MG63 (cell line): ENCODE measurements at regions not wholly inside any gene's neighbourhood (a gene's known extent, or its start where the extent isn't known, plus 50 kb on each side); places are given as distances from the start of the nearest gene placed in this dataset.

Experiments
- DNase-seq: peaks from one replicate; pipeline ENCODE4 v3.0.0-alpha.2; 2020
- H3K27me3 ChIP-seq: fragments of 250-450 bp; sonication (Bioruptor Pico); 2 replicates; pipeline ENCODE4 v1.5.1; 2020; ENCODE audit warnings: mild to moderate bottlenecking, moderate library complexity
- H3K36me3 ChIP-seq: fragments of 250-450 bp; sonication (Bioruptor Pico); 2 replicates; pipeline ENCODE4 v1.5.1; 2020; ENCODE audit warnings: mild to moderate bottlenecking, moderate library complexity
- H3K4me3 ChIP-seq: fragments of 250-450 bp; sonication (Bioruptor Pico); 2 replicates; pipeline ENCODE4 v1.5.1; 2020; ENCODE audit warnings: mild to moderate bottlenecking, moderate library complexity
- H3K9me3 ChIP-seq: fragments of 250-450 bp; sonication (Bioruptor Pico); 2 replicates; pipeline ENCODE4 v1.5.1; 2020; ENCODE audit warnings: mild to moderate bottlenecking, moderate library complexity

DNA sequence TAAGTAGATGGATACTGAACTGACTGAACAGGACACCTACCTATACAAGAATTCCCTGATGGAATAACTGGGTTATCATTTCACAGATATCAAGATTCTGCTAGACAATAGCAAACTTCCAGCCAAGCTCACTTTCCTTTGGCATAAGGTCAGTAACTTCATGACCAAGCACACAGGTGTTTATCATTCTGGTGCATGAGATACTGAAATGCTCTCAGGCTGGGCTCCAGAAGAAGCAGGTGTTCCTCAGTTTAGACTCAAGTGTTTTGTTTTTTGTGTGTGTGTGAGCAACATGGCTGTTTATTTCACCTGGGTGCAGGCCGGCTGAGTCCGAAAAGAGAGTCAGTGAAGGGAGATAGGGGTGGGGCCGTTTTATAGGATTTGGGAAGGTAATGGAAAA lies 201.5 kb upstream of the SPOCK3 start:
- Histone ChIP-seq H3K4me3 (no peak overlapping the region), H3K27me3 (no peaks in the 10 kb centered on the region), H3K9me3 (no peaks in the 10 kb centered on the region), H3K36me3 (no peaks in the 10 kb centered on the region)
- DNase-seq = no peak

- no peak overlapping the region for H3K4me3 ChIP-seq
- H3K27me3 ChIP-seq = no peaks in the 10 kb centered on the region
- H3K9me3 ChIP-seq = no peaks in the 10 kb centered on the region
- DNase-seq = no peak
- no peaks in the 10 kb centered on the region for H3K36me3 ChIP-seq
These were observed 209.5 kb upstream of the SPOCK3 start for GRCh38 chr4:167443841-167444240.

- Histone ChIP-seq H3K9me3 (no peaks in the 10 kb centered on the region), H3K4me3 (no peak overlapping the region), H3K27me3 (no peaks in the 10 kb centered on the region), H3K36me3 (no peaks in the 10 kb centered on the region)
- no peak for DNase-seq
These were observed 218.7 kb upstream of the SPOCK3 start for GRCh38 chr4:167452922-167453430.

GRCh38 chr4:167456619-167457018 lies 222.3 kb upstream of the SPOCK3 start:
- no peak overlapping the region for H3K4me3 ChIP-seq
- no peaks in the 10 kb centered on the region for H3K36me3 ChIP-seq
- DNase-seq = no peak
- H3K9me3 ChIP-seq = no peaks in the 10 kb centered on the region
- H3K27me3 ChIP-seq = no peaks in the 10 kb centered on the region

- no peak for DNase-seq
- no peaks in the 10 kb centered on the region for H3K36me3 ChIP-seq
These were observed 235.1 kb upstream of the SPOCK3 start for GRCh38 chr4:167469436-167469835.

DNA sequence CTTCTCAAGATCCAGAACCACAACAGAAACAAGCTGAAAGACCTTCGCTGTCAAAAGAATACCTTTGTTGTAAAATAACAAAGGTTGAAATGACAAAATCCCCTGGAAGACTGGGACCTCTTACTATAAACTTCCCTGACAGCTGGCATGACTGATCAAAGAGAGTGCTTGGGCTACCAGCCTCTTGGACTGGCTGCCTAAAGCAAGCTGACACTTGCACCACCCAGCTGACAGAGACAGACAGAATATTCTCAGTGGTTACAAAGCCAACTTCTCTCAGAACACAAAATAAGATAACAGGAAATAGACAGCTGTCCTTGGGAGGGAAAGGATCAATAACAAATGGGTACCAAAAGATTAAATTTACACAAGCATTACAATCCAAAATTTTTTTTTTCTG lies 241.7 kb upstream of the SPOCK3 start:
- no peaks in the 10 kb centered on the region for H3K27me3 ChIP-seq
- DNase-seq = no peak
- H3K36me3 ChIP-seq = no peaks in the 10 kb centered on the region
- no peaks in the 10 kb centered on the region for H3K9me3 ChIP-seq
- no peak overlapping the region for H3K4me3 ChIP-seq

More at GRCh38 chr4:167469436-167469835, 235.1 kb upstream of the SPOCK3 start:
- Histone ChIP-seq H3K9me3 (no peaks in the 10 kb centered on the region), H3K4me3 (no peak overlapping the region), H3K27me3 (no peaks in the 10 kb centered on the region)

DNA sequence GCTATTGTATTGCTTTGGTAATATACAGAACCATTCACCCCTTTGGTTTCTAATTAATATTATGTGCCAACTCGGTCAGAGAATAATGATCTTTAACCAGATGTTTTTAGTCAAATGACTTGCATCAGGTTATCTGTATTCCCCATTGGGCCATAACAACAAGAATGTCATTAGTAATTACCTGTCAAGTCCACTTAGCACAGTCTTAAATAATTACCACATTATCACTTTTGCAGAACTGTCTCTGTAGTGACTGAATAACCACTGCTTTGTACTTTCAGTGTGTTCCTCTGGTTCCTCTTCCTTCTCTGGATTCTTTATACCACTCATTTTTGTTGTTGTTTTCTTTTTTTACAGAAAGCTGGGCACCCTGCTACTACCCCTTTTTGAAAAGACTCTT lies 257.7 kb upstream of the SPOCK3 start:
- DNase-seq = no peak
- Histone ChIP-seq H3K36me3 (no peaks in the 10 kb centered on the region), H3K9me3 (no peaks in the 10 kb centered on the region), H3K27me3 (no peaks in the 10 kb centered on the region; the same call in 1 of the 2 replicates), H3K4me3 (no peak overlapping the region)

DNA sequence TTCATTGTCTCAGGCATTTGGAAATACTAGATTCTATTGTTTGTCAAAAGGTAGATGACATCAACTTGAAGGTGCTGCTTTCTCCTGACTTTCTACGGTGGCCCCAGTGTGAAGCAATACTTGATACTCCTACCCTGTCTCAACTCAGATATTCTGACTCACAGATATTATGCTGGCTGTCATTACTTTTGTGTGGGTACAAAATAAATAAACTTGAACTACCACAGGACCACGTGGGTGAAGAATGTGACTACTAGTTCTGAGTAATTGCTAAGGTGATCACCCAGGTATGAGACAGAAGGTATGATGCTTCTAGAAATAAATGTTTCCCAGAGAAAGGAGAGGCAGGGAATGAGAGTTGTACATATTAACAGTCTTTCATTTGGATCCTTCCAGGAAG lies 275.3 kb upstream of the SPOCK3 start:
- DNase-seq = no peak
- no peaks in the 10 kb centered on the region for H3K27me3 ChIP-seq
- H3K36me3 ChIP-seq = no peaks in the 10 kb centered on the region
- H3K4me3 ChIP-seq = no peak overlapping the region
- H3K9me3 ChIP-seq = no peaks in the 10 kb centered on the region

- Histone ChIP-seq H3K27me3 (no peaks in the 10 kb centered on the region), H3K9me3 (no peaks in the 10 kb centered on the region), H3K36me3 (no peaks in the 10 kb centered on the region), H3K4me3 (no peak overlapping the region)
- DNase-seq = no peak
These were observed 289.8 kb upstream of the SPOCK3 start for GRCh38 chr4:167524091-167524490.

- Histone ChIP-seq H3K36me3 (no peaks in the 10 kb centered on the region), H3K27me3 (no peaks in the 10 kb centered on the region), H3K4me3 (no peak overlapping the region), H3K9me3 (no peaks in the 10 kb centered on the region; the same call in 1 of the 2 replicates)
- DNase-seq = no peak
These were observed 303.5 kb upstream of the SPOCK3 start for GRCh38 chr4:167537761-167538160.

DNA sequence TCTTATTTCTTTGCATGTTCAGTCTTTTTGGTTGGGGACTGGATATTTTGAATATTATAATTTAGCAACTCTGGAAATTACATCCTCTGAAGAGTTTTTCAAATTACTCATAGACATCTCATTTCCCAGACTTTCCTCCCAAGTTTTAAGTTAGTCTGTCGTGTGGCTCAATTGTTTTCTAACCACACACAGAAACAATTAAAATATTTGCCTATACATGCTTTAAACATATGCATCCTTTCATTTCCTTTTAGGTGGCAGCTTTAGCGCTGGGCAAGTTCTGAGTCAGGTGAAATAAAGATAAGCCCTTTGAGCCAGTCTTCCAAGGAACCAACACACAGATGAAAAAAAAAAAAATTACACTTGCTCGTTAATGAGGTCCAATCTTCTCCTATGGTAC lies 307.0 kb upstream of the SPOCK3 start:
- DNase-seq = no peak
- Histone ChIP-seq H3K4me3 (no peak overlapping the region), H3K9me3 (no peaks in the 10 kb centered on the region), H3K36me3 (no peaks in the 10 kb centered on the region), H3K27me3 (no peaks in the 10 kb centered on the region)

GRCh38 chr4:167544391-167544790 lies 310.1 kb upstream of the SPOCK3 start:
- DNase-seq = no peak
- no peaks in the 10 kb centered on the region for H3K36me3 ChIP-seq
- H3K9me3 ChIP-seq = no peaks in the 10 kb centered on the region
- no peaks in the 10 kb centered on the region for H3K27me3 ChIP-seq
- no peak overlapping the region for H3K4me3 ChIP-seq

- H3K27me3 ChIP-seq = no peaks in the 10 kb centered on the region
- H3K9me3 ChIP-seq = no peaks in the 10 kb centered on the region
- no peak for DNase-seq
- no peak overlapping the region for H3K4me3 ChIP-seq
- H3K36me3 ChIP-seq = no peaks in the 10 kb centered on the region
These were observed 315.7 kb upstream of the SPOCK3 start for GRCh38 chr4:167550021-167550420.

GRCh38 chr4:167555338-167556022 lies 321.2 kb upstream of the SPOCK3 start:
- H3K9me3 ChIP-seq = no peaks in the 10 kb centered on the region
- no peak for DNase-seq
- no peaks in the 10 kb centered on the region for H3K27me3 ChIP-seq
- no peaks in the 10 kb centered on the region for H3K36me3 ChIP-seq
- H3K4me3 ChIP-seq = no peak overlapping the region

GRCh38 chr4:167578906-167579305 lies 344.6 kb upstream of the SPOCK3 start:
- no peak for DNase-seq
- peaks cover 12% of the 10 kb centered on the region for H3K9me3 ChIP-seq
- H3K27me3 ChIP-seq = no peaks in the 10 kb centered on the region
- no peak overlapping the region for H3K4me3 ChIP-seq
- H3K36me3 ChIP-seq = no peaks in the 10 kb centered on the region

- no peaks in the 10 kb centered on the region for H3K27me3 ChIP-seq
- no peak for DNase-seq
- H3K4me3 ChIP-seq = no peak overlapping the region
- no peaks in the 10 kb centered on the region for H3K36me3 ChIP-seq
- H3K9me3 ChIP-seq = peaks cover 12% of the 10 kb centered on the region
These were observed 347.2 kb upstream of the SPOCK3 start for GRCh38 chr4:167581449-167581965.

GRCh38 chr4:167587361-167587760 lies 353.1 kb upstream of the SPOCK3 start:
- H3K36me3 ChIP-seq = no peaks in the 10 kb centered on the region
- H3K4me3 ChIP-seq = no peak overlapping the region
- no peak for DNase-seq
- no peaks in the 10 kb centered on the region for H3K27me3 ChIP-seq
- H3K9me3 ChIP-seq = no peaks in the 10 kb centered on the region

GRCh38 chr4:167595898-167596297 lies 361.6 kb upstream of the SPOCK3 start:
- H3K27me3 ChIP-seq = no peaks in the 10 kb centered on the region
- no peak overlapping the region for H3K4me3 ChIP-seq
- DNase-seq = no peak
- no peaks in the 10 kb centered on the region for H3K36me3 ChIP-seq
- H3K9me3 ChIP-seq = no peaks in the 10 kb centered on the region
